ENCODE measurements at regions not wholly inside any gene's neighbourhood (a gene's known extent, or its start where the extent isn't known, plus 50 kb on each side); places are given as distances from the start of the nearest gene placed in this dataset.

DNA sequence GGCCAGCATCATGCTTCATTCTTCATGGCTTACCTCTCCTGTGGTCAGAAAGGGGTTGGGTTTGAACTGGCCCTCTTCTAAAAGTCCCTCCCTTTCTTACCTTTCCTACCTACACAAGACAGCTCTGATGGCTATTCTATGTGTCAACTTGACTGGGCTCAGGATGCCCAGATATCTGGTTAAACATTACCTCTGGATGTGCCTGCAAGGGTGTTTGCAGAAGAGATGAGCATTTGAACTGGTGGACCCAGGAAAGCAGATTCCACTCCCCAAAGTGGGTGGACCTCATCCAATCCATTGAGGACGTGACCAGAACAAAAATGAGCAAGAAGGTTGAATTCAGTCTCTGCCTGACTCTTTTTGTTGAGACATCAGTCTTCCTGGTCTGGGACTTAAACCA, 79.0 kb upstream of the TCF7L2 start:
- Mint-ChIP-seq H3K4me3 (no peak overlapping the region), H3K36me3 (no peaks in the 10 kb centered on the region), H3K9me3 (peaks cover 3% of the 10 kb centered on the region), H3K4me1 (peaks cover 5% of the 10 kb centered on the region), H3K27ac (no peak overlapping the region)
- DNase-seq (ENCODE audit: low spot score in 2 of 2) (no peak), ATAC-seq (no peak)

DNA sequence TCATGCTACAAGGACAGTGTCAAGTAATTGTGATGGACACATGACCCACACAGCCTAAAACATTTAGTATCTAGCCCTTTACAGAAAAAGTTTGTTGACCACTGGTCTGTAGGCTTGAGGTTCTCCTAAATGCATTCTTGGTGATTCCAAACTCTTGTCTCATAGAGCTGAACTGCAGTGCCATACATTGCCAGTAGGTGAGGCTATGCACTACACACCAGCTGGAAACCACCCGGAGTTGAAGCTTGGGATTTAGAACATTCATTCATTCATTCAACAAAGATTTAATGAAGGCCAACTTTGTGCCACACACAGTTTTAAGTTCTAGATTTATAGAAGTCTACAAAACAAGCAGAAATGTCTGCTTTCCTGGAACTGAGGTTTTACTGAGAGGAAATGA, 77.3 kb upstream of the TCF7L2 start:
- no peak for ATAC-seq
- Mint-ChIP-seq H3K27ac (no peak overlapping the region), H3K36me3 (no peaks in the 10 kb centered on the region), H3K4me3 (no peak overlapping the region), H3K9me3 (peaks cover 3% of the 10 kb centered on the region), H3K4me1 (peaks cover 5% of the 10 kb centered on the region)
- DNase-seq (ENCODE audit: low spot score in 2 of 2), result no peak

DNA sequence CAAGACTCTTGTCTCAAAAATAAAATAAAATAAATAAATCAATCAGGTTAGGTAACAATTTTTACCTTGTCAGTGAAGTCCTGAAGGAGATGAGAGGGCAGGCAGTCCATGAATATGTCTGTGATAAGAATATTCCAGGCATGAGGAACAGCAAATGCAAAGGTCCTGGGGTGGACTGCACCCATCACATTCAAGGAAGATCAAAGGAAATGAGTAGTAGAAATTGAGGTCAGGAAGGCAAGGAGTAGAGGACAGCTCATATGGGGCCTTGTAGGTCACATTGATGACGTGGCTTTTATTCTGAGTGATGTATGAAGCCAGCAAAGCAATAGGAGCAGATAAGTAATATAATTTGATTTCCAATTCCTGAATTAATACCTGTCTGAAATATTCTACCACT, 76.5 kb upstream of the TCF7L2 start:
- peaks cover 5% of the 10 kb centered on the region for H3K4me1 Mint-ChIP-seq
- peaks cover 3% of the 10 kb centered on the region for H3K9me3 Mint-ChIP-seq
- ATAC-seq (no peak), DNase-seq (ENCODE audit: low spot score in 2 of 2) (no peak)
- H3K36me3 Mint-ChIP-seq, result no peaks in the 10 kb centered on the region
- H3K27ac Mint-ChIP-seq, result no peak overlapping the region
- no peak overlapping the region for H3K4me3 Mint-ChIP-seq

DNA sequence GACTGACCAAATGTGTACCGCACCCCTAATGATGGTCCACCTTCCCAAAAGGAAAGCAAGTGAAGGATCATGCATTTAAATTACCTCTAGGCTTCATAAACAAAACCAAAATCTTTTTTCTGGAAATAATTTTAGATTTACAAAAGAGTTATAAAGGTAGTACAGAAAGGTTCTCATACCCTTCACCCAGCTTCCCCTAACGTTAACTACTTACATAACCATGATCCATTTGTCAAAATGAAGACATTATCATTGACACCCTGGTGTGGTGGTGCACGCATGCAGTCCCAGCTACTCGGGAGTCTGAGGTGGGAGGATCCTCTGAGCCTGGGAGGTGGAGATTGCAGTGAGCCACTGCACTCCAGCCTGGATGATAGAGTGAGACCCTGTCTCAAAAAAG, 75.1 kb upstream of the TCF7L2 start:
- H3K36me3 Mint-ChIP-seq, result no peaks in the 10 kb centered on the region
- no peak for ATAC-seq
- peaks cover 3% of the 10 kb centered on the region for H3K9me3 Mint-ChIP-seq
- no peak overlapping the region for H3K27ac Mint-ChIP-seq
- no peak overlapping the region for H3K4me3 Mint-ChIP-seq
- peaks cover 5% of the 10 kb centered on the region for H3K4me1 Mint-ChIP-seq
- no peak for DNase-seq (ENCODE audit: low spot score in 2 of 2)

DNA sequence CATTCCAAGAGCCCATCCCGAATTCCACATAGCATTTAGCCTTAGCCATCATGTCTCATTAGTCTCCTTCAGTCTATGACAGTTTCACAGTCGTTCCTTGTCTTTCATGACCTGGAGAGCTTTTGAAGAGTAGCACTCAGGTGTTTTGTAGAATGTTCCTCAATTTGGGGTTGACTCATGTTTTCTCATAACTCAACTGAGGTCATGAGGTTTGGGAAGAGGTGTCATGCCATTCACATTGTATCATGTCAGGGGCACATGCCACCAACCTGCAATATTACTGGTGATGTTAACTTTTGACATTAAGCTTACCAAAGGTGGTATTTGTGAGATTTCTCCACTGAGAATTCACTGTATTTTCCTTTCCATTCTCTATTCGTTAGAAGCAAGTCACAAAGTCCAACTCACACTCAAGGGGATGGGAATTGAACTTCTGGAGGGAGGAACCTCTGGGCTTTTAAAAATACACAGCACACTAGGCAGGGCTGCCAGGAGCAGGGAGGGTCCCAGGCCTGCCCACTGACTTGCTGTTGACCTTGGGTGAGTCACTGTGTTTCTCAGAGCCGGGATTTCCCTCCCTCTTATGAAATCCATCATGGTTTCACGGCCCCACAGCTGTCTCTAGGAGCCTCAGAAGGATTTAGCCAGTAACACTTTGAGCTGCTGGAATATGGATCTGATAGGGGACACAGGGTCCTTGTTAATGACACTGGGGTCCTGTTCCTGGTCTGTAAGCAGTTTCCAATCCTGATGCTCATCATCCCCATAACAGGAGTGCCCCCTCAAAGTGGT, 74.4 kb upstream of the TCF7L2 start:
- ATAC-seq (peak; percentile 49), DNase-seq (ENCODE audit: low spot score in 2 of 2) (no peak)
- H3K4me1 Mint-ChIP-seq, result peaks cover 5% of the 10 kb centered on the region
- peaks cover 3% of the 10 kb centered on the region for H3K9me3 Mint-ChIP-seq
- H3K4me3 Mint-ChIP-seq, result no peak overlapping the region
- no peak overlapping the region for H3K27ac Mint-ChIP-seq
- H3K36me3 Mint-ChIP-seq, result no peaks in the 10 kb centered on the region

DNA sequence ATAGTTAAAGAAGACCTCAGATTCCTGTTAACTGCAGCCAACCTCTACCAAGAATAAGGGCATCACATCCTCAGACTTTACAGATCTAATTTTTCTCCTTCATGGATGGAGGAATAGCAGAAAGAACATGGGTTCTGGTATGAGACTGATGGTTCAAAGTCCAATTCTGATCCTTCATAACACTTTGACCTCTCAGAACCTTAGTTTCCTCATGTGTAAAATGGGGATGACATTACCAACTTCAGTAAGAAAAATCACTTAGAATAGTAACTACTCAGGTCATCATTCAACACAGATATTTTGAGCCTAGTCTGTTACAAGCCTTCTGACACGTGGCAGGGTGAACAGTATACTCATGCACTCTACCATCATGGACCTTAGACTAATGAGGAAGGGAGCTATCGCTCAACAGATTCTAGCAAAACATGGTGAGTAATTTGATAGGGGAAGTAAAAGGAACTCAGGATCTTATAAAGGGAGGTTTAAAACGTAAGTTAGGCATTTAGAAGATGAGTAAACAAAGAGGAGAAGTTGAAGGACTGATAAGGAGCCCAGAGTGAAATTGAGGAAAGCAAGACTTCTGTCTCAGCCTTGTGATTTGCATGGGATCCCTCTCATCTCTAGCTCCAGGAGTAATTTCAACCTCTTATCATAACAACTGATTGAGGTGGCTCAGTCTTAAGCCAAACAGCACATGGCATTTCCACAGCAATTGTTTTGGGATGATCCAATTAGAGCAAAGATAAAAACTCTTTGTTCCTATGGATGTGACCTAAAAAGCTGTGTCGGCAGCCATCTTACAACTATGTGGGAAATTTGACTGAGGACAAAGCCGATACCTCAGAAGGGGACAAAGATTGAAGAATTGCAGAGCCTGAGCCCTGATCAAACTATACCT, 69.2 kb upstream of the TCF7L2 start:
- DNase-seq (ENCODE audit: low spot score in 2 of 2) (no peak), ATAC-seq (no peak)
- H3K4me1 Mint-ChIP-seq, result no peaks in the 10 kb centered on the region

DNA sequence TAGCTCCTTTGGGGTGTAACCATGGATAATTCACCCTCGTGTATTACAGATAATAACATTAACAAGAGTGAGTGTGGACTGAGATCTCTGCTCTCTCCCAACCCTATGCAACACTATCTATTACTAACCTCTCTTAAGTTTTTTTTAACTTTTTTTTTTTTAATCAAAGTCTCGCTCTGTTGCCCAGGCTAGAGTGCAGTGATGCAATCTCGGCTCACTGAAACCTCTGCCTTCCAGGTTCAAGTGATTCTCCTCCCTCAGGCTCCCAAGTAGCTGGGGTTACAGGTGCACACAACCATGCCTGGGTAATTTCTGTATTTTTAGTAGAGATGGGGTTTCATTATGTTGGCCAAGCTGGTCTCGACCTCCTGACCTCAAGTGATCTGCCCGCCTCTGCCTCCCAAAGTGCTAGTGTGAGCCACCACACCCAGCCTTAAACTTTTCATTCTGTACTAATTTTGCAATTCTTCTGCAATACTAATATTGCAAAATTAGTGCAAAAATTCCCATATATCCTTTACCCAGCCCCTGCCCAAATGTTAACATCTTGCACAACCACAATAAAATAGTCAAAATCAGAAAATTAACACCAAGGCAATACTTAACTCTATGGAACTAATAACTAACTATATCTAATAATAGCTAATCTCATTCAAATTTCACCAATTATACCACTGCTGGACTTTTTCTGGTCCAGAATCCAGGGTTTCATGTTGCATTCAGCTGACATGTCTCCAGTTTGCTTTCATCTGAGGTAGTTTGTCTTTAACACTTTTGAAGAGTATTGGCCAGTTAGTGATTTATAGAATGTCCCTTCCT, 66.5 kb upstream of the TCF7L2 start:
- H3K9me3 Mint-ChIP-seq, result no peaks in the 10 kb centered on the region
- DNase-seq (ENCODE audit: low spot score in 2 of 2) (no peak), ATAC-seq (no peak)
- H3K4me1 Mint-ChIP-seq, result no peaks in the 10 kb centered on the region
- H3K27ac Mint-ChIP-seq, result no peak overlapping the region
- no peak overlapping the region for H3K4me3 Mint-ChIP-seq
- no peaks in the 10 kb centered on the region for H3K36me3 Mint-ChIP-seq

More for the DNA sequence above, 69.2 kb upstream of the TCF7L2 start:
- Mint-ChIP-seq H3K4me3 (no peak overlapping the region), H3K27ac (no peak overlapping the region), H3K36me3 (no peaks in the 10 kb centered on the region), H3K9me3 (no peaks in the 10 kb centered on the region)

DNA sequence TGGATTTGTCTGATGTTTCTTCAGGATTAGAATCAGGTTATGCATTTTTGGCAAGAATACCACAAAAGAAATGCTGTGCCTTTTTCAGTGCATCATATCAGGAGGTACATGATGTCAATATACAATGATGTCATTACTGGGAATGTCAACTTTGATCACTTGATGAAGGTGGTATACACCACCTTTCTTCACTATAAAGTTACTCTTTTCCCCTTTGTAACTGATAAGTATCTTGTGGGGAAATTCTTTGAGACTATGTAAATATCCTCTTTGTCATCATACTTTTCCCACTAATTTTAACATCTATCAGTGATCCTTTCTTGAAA, 65.9 kb upstream of the TCF7L2 start:
- no peak for DNase-seq (ENCODE audit: low spot score in 2 of 2)
- Mint-ChIP-seq H3K4me3 (no peak overlapping the region), H3K4me1 (no peaks in the 10 kb centered on the region), H3K9me3 (no peaks in the 10 kb centered on the region), H3K36me3 (no peaks in the 10 kb centered on the region), H3K27ac (no peak overlapping the region)
- ATAC-seq, result no peak

DNA sequence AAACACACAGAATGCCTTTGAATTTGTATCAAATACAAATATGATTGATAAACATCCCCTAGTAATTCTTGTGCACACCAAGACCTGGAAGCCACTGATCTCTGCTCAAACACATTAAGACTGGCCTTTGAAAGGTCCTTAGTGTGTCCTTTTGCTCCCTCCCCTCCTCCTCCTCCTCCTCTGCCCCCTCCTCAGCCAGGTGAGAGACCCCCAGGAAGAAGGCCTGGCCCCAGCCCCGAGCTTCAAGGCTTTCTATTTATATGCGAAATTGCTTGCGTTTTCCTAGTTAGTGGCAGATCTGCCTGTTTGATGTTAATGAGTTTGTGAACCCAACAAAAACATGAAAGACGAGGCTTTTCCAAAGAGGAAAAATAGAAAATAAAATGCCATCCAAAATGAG, 63.6 kb upstream of the TCF7L2 start:
- Mint-ChIP-seq H3K4me3 (no peak overlapping the region), H3K4me1 (no peaks in the 10 kb centered on the region), H3K27ac (no peak overlapping the region), H3K9me3 (no peaks in the 10 kb centered on the region), H3K36me3 (no peaks in the 10 kb centered on the region)
- DNase-seq (ENCODE audit: low spot score in 2 of 2) (no peak), ATAC-seq (no peak)

DNA sequence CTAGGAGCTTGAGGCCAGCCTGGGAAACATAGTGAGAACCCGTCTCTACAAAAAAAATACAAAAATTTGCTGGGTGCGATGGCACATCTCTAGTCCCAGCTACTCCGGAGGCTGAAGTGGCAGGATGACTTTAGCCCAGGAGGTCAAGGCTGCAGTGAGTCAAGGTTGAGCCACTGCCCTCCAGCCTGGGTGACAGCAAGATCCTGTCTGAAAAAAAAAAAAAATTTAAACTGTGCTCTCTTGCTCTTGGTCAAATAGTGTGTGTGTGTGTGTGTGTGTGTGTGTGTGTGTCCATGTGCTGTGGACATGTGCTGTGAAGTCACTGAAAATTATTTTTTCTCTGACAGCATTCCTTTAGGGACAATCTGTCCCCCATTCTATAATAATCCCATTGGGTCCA, 62.1 kb upstream of the TCF7L2 start:
- Mint-ChIP-seq H3K36me3 (no peaks in the 10 kb centered on the region), H3K27ac (no peak overlapping the region), H3K4me1 (no peaks in the 10 kb centered on the region), H3K4me3 (no peak overlapping the region), H3K9me3 (no peaks in the 10 kb centered on the region)
- DNase-seq (ENCODE audit: low spot score in 2 of 2) (no peak), ATAC-seq (no peak)

DNA sequence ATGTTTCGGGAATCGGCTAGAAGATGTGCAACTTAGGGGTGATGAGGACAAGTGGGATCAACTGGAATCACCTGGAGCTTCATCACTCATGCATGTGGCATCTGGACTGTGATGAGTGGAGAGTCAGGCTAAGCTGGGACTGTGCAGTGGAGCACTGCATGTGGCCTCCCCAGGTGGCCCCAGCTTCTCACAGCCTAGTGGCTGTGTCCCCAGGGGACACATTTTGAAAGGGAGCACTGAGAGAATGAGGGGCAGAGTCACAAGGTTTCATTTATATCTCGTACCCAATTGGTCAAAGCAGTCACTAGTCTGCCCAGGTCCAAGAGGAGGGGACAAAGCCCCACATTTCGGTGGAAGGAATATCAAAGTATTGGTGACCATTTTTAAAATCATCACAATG, 54.8 kb upstream of the TCF7L2 start:
- H3K27ac Mint-ChIP-seq, result no peak overlapping the region
- no peaks in the 10 kb centered on the region for H3K36me3 Mint-ChIP-seq
- ATAC-seq (no peak), DNase-seq (ENCODE audit: low spot score in 2 of 2) (no peak)
- H3K9me3 Mint-ChIP-seq, result no peaks in the 10 kb centered on the region
- H3K4me1 Mint-ChIP-seq, result no peaks in the 10 kb centered on the region
- H3K4me3 Mint-ChIP-seq, result no peak overlapping the region

DNA sequence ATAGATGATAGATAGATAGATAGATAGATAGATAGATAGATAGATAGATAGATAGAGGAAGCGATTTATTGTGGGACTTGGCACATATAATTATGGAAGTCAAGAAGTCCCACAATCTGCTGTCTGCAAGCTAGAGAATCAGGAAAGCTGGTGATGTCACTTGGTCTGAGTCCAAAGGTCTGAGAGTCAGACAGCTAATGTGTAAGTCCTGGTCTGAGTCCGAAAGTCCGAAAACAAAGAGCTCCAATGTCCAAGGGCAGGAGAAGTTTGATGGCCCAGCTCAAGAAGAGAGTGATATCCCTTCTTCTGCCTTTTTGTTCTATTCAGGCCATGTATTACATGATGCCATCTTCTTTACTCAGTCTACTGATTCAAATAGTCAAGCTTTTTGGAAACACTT, 53.8 kb upstream of the TCF7L2 start:
- H3K4me1 Mint-ChIP-seq, result no peaks in the 10 kb centered on the region
- no peak overlapping the region for H3K4me3 Mint-ChIP-seq
- H3K36me3 Mint-ChIP-seq, result no peaks in the 10 kb centered on the region
- ATAC-seq, result no peak
- DNase-seq (ENCODE audit: low spot score in 2 of 2), result no peak
- H3K27ac Mint-ChIP-seq, result no peak overlapping the region
- no peaks in the 10 kb centered on the region for H3K9me3 Mint-ChIP-seq

DNA sequence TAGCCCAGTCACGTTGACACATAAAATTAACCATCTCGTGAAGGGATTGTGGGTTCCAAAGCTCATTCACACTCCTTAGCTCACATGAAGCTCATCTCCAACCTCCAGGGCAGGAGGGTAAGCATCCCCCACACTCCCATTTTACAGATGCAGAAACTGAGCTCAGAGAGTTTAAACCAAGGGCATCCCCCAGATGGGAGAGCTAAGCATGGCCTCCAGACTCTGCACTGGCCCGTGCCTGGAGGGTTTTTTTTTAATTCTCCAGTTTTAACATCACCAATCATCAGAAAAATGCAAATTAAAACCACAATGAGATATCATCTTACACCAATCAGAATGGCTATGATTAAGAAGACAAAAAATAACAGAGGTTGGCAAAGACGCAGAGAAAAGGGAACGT, 53.3 kb upstream of the TCF7L2 start:
- DNase-seq (ENCODE audit: low spot score in 2 of 2), result no peak
- no peaks in the 10 kb centered on the region for H3K9me3 Mint-ChIP-seq
- no peak for ATAC-seq
- H3K4me1 Mint-ChIP-seq, result no peaks in the 10 kb centered on the region
- no peak overlapping the region for H3K27ac Mint-ChIP-seq
- no peak overlapping the region for H3K4me3 Mint-ChIP-seq
- H3K36me3 Mint-ChIP-seq, result no peaks in the 10 kb centered on the region

DNA sequence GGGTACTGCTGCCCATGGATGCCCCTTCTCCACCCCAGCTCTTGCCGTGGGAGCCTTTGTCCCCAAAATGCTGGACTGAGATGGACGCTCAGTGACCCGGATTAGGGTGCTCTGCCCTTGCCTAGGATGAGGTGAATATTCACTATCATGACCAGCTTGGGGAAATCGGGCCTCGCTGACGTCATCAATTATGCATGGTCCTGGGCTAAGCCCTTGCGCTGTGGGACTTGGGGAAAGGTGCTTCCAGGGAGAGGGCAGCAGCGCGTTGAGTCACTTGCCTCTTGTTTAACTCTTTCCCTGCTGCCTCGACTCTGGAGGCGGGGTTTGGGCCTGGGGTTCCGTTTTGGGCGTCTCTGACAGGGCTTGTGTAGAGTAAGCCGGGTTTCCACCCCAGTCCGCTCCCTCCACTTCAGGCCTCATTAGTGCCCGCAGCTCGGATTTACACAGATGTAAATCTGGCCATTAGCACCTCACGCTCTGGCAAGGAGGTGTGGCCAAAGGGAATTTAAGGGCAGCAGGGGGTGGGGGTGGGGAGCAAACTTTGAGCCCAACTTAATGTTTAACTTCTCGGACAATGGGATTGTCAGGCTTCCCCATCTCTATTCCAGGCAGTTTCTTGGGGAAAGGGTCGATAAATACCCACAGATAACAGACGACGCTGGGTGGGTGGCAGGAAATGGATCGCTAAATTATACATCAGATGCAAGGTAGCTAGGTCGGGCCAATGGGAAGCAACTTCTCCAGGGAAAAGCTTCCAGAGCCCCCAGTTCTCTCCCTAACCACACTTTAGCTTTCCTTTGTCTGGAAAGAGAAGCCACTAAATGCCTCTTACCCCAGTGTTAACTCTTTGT, 51.3 kb upstream of the TCF7L2 start:
- ATAC-seq (no peak), DNase-seq (ENCODE audit: low spot score in 2 of 2) (no peak)
- no peaks in the 10 kb centered on the region for H3K4me1 Mint-ChIP-seq
- H3K4me3 Mint-ChIP-seq, result no peak overlapping the region
- no peaks in the 10 kb centered on the region for H3K9me3 Mint-ChIP-seq
- H3K27ac Mint-ChIP-seq, result no peak overlapping the region
- H3K36me3 Mint-ChIP-seq, result no peaks in the 10 kb centered on the region
